UCSD-AML1 (cell line): ENCODE measurements at regions not wholly inside any gene's neighbourhood (a gene's known extent, or its start where the extent isn't known, plus 50 kb on each side); places are given as distances from the start of the nearest gene placed in this dataset.
"Not testable (repeated sequence)": the region's sequence is repeated elsewhere in the genome, so short reads cannot be mapped to it uniquely, and the experiment has no call there.

Experiments
- DNase-seq: peaks from one replicate; lab custom pipeline; 2025; ENCODE audit not compliant: unreplicated experiment; lab: John Stamatoyannopoulos, UW

DNA sequence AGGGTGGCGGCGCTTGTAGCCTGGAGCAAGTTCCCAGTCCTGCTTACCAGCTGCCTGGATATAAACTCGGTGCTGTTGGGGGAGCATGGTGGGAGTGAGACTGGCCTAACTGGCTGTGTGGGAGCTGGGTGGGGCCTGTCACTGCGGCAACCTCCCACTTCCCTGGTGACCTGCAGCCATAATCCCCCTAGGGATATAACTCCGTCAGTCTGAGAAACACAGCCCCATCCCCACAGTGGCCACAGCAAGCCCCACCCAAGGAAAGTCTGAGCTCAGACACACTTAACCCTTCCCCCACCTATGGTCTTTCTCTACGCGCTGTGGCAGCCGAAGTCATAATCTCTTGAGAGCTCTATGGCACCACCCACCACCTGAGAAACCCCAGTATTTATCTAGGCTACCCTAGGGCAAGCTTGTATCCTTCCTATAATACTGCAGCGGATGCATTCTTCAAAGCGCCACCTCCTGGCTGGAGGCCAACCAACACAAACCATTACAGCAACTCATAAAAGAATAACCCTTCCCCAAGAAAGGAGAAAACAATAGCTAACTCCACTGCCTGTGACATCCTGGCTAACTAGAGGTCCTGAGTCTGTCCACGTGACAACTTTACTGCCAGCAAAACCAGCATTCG, 57.4 kb downstream of the ZNF648 start:
- no peak for DNase-seq

DNA sequence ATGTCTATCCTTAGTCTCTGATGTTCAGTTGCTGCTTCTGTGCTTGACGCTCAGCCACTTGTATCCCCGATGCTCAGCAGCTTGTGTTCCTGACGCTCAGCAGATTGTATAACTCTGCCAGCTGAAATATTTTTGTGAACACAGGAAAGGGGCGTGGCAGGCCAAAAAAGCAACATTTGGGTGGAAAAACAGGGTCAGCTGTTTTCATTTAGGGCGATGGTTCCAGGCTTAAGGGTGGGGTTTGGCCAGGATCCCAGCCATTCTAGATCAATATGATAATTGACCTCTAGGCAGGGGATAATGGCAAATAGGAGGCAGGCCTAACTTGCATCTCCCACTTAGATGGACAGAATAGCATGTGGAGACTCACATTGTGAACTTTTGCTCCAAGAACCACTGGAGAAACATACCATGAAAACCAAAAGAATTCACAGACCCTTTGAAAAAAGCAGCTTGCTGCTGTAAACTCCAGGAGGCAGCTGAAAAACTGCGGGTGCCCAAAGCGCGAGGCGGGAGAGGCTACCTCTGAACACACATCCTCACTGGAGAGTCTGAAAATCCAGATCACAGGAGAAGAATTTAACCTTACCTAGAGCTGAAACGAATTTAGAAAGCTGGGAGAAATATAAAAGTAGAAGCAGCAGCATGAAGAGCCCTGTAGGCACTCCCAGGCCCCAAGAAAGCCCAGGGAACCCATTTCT, 58.3 kb downstream of the ZNF648 start:
- no peak for DNase-seq

DNA sequence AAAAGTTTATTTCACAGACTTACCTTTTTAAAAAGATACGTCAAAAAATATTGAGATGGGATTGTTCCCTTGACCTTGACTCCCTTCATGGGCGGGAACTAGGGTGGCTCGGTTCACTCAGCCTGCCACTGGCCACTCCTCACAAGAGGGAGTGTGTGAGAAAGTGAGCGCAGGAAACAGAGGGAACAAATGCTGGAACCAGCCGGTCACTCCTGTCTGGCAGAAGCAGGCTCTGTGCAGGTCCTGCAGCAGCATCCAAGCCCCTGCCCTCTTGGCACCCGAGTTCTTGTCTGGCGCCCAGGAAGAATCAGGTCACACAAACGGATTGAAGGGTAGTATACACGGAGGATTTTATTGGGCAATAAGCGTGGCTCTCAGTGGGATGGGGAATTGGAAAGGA, 58.9 kb downstream of the ZNF648 start:
- DNase-seq: no peak

DNA sequence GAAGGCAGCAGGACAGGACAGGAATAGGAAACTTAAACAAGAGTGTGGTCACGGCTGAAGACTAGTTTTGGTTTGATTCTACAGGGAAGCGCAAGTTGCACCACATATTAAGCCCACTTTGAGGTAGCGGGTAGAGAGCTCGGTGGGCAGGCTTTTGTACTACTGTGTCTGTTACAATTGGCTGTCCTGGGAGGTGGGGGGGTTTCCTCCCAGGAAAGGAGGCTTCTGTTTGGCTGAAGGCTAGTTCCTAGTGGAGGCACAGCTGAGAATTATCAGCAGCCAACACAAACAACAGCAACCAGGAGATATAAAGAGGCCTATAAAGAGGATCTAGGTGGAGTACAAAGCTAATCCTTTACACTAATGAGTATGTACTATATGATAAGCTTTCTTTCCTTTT, 62.7 kb downstream of the ZNF648 start:
- no peak for DNase-seq

DNA sequence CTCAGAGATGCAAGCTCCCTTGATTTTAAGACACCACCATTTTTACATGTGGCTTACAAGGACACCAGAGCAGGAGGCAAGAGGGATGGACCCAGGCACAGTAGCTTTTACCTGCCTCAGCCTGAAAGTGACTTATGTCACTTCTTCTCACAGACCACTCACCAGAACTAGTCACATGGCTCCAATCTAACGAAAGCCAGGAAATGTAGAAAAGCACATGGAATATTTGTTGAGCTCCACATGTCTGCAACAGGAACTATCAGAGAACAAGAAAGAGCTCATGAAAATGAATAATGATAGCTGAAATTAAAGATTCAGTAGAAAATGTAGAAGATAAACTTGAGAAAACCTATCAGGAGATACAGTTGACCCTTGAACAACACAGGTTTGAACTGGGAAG, 69.4 kb downstream of the ZNF648 start:
- no peak for DNase-seq

DNA sequence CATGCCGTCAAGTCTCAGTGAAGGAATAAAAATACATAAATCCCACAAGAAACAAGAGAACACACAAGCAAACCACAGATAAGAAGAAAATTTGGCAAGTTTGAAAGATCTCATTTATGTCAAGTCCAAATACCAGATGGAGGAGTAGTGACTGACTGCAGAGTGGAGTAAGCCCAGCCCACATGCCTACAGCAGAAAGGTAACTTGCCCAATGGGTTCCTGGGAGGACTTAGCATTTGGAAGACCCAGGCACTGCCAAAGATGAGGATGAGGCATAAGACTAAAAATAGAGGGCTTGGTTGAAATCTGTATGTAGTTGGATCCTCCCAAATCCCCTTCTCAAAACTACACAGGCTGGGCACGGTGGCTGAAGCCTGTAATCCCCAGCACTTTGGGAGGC, 70.8 kb downstream of the ZNF648 start:
- DNase-seq: no peak

DNA sequence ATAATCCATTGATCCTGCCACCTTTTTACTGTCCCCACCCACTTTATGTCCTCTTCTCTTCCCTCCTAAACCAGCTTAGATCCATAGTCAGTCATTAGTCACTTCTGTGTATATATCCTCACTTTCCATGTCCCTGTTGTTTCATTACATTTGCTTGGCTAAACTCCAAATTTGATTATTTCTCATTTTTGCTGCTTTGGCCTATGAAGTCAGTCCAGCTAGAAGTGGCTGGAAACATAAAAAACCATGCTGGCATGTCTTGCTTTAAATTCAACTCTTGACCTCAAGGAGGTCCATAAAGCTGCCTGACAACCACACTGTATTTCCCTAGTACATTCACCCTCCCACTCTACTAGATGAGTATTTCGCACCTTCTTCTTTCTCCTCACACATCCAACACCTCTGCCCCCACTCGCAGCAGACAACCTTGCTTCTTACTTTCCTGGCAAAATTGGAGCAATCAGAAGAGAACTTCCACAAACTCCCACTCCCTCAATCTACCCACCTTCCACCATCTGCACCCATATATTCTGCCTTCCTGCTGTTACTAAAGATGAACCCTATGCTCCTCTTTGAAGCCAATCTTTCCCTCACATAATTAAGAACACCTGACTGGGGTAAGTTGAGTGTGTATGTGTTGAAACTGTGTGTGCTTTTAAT, 72.1 kb downstream of the ZNF648 start:
- DNase-seq: no peak

DNA sequence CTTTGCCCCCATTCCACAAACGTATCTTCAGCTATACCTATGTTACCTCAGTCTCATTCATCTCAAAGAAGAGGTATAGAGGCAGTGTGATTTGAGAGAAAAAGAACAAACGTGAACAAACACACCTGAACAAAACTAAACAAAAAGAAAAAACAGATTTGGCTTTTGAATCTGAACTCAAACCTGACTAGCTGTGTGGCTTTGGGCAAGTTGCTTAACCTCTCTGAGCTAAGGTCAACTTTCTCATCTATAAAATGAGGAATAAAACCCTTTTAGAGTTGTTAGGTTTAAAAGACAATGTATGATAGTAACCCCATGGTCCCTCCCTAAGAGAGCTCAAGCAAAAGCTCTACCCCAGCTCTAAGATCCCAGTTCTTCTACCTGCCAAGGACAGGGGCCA, 73.5 kb downstream of the ZNF648 start:
- no peak for DNase-seq

DNA sequence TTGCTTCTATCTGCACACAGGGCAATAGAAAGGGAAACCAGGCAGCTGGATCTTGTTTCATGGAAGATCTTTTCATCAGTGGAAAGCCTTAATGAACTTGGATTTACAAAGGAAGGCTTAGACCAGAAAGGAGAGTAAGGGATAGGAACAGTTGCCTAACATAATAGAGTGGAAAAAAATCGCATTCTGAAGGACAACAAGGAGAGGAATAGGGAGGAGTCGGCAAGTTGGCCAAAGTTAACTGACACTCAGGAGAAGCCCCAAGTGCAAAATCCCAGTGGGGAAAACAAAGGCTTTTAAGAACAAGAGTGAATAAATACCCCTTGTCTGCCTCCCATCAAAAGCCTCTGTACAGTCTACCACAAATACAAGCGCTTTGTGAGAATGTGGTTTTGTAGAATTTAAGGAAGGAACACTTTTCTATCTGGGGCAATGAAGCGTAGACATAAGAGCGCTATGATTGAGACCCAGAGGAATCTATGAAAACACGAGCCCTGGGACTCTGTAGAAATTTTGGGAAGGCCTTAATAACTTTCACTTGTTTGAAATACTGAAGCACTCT, 74.1 kb downstream of the ZNF648 start:
- no peak for DNase-seq

DNA sequence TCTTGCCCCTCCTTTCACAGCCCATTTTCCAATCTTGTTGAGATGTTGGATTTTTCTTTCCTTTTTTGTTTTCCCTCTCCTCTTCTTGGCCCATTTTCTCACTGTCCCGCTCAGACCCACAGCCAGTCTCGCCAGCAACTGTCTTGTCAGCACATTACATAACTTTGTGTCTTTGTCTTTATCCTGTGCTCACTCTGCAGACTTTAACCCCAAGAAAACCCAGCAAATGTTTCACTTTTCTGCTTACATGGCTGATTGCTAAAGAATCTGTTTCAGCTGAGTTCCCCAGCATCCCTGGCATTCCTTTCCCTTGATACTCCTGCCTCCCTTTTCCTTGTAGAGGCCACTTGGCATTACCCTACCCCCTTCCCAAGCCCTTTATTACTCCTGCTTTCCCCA, 74.6 kb downstream of the ZNF648 start:
- no peak for DNase-seq

DNA sequence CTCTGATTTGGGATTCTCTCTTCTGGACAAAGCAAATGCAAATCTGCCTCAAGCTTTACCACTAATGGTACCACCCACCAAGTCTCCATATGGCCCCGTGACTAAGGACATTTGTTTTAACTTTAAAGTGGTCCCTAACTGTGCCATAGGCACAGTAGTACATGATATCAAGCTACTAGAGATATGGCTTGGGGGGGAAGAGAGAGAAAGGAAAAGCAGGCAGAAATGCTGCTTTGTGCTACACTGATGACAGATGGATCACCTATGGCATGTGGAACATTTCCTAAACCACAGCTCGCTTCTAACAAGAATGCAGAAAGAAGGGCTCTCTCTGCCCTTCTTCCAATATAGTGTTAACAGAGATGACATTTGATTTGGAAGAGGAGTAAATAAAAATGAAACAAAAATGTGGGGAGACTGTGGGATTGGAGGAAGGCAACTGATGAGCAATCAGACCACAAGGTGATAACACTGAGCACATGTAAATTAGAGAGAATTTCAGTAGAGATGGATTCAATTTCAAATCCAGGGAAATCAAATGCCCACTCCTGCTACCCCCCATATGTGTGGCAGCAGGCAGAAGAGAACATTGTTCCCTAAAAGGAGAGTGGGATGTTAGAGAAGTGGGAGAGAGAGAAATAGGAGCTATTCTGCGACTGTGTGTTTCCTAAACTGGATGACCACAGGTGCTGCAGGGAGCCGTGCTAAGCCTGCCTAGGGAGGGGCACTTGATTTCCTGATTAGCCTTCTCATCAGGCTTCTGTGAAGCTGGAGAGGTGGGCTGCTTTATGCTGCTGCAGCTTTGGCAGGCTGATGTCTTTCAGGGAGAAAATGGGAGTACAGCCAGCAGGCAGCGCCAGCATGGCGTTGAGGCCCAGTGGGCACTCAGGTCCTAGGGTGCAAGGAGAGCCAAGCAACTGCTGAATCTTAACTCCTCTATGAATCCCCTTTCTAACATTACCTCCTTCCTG, 75.3 kb downstream of the ZNF648 start:
- no peak for DNase-seq

DNA sequence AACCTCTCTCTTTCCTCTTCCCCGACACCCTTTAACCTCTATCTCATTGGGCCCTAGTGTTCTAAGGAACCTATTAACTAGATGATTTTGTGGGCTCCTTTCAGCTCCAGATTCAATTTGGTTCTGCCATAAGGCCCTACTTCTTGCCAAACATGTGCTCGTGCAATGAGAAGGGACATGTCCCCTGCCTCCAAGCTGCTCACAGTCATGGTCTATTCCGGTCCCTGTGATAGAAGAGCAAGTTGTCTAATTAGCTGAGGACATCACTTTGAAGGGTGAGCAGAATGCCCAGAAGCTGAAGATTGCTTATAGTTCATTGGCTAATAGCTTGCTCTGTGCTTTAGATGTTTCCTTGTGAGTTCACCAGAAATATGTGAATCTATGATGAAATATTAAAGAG, 76.2 kb downstream of the ZNF648 start:
- DNase-seq: no peak

DNA sequence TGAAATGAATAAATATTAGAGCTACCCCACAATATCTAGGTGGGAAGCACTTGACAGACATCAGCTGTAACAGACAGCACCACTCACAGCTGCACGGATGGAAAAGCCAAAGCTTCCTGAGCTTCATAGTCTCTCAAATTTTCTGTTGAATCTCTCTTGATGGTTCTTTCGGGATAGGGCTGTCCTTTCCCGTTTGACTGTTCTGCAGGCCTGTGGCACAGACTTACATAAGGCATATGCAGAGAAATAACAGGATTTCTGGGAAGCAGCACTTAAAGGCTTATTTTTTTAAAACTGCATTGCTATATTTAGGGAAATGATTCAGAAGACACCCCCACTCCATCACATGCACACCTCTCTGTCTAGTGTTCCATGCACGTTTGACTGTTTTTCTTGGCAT, 77.5 kb downstream of the ZNF648 start:
- DNase-seq: no peak

DNA sequence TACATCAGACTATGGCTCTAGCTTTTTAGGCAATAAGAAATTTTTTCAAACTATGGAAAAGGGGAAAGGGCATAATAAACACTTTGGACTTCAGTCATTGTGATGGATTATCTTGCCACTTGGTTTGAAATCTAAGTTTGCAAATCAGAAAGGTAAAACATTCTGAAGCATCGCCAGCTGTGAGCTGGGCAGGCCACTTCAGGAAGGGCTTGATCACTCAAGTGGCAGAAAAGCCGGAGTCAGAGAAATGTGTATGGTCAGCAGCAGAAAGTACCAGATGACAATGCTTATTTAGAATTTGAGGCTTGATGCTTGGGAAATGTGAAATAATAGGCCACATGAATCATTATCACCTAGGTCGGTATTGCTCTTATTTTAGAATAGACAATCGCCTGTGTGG, 79.7 kb downstream of the ZNF648 start:
- no peak for DNase-seq

DNA sequence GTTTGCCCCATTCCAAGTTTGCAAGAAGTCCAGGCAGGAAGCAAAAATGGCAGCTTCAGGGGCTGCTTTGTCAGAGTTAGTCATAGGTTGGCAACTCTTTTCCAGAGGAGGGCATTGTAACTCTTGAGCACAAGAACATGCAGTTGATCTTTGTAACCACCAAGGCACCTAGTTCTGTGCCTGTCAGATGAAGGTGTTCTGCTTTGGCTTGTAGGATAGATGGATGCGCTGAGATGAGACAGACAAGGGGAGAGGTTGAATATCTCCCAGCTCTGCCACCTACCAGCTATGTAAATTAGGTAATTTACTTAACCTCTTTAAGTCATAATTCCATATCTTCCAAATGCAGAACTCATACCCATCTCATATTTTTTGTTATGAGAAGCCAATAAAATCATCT, 89.3 kb downstream of the ZNF648 start:
- DNase-seq: no peak

DNA sequence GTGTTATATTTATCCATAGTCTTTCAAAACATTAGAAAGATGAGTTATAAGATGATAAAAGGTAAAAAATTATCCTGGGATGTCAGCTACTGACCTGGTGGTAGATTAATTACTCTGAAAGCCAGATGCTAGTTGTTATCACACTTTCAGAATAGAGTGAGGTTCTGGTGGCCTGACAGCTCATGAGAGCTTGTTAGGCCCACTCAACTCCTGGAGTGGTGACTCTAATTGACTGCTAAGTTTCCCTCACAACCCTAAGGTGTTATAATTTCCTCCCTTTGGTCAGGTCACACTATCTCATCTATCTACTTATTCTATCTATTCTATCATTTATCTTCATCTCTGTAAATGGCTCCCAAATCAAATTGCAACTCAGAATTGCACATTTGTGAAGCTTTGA, 90.1 kb downstream of the ZNF648 start:
- no peak for DNase-seq

DNA sequence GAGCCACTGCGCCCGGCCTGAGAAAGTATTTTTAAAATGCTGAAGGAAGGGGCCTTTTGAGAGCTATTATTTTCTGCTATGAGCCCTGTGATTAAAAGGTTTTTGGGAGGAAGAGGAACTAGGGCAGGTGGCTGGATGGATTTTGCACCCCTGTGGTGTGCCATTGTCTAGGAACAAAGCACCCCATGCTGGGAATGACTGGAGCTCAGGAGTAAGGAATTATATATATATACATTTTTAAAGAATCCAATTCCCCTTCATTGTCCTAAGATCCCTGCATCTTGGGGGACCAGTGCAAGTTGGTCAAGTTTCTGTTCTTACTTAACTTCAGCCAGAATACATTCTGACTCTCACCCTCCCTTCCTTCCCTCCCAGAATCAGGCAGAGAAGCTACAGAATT, 91.6 kb downstream of the ZNF648 start:
- no peak for DNase-seq

DNA sequence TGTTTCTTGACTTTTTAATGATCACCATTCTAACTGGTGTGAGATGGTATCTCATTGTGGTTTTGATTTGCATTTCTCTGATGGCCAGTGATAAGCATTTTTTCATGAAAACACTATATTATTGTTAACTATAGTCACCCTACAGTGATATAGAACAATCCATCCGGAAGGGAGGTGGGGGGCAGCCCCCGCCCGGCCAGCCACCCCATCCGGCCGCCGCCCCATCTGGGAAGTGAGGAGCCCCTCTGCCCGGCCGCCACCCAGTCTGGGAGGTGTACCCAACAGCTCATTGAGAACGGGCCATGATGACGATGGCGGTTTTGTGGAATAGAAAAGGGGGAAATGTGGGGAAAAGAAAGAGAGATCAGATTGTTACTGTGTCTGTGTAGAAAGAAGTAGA, 106.8 kb downstream of the ZNF648 start:
- not testable (repeated sequence) for DNase-seq

DNA sequence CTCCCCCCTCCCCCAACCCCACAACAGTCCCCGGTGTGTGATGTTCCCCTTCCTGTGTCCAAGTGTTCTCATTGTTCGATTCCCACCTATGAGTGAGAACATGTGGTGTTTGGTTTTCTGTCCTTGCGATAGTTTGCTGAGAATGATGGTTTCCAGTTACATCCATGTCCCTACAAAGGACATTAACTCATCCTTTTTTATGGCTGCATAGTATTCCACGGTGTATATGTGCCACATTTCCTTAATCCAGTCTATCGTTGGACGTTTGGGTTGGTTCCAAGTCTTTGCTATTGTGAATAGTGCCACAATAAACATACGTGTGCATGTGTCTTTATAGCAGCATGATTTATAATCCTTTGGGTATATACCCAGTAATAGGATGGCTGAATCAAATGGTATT, 107.3 kb downstream of the ZNF648 start:
- not testable (repeated sequence) for DNase-seq

DNA sequence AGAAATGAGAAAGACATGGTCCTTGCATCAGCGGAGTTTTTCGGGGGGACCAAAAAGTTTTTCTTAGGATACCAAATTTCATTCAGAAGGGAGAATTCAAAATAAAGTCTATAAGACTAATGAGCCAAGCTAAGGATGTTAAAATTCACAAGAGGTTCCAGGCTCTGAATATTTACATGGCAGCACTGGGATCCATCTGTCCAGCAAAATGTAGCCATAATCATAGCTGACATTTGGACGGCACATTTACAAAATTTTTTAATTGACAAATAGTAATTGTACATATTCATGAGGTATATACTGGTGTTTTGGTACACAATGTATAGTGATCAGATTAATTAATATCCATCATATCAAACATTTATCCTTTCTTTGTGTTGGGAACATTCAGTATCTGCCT, 107.9 kb downstream of the ZNF648 start:
- DNase-seq: no peak

DNA sequence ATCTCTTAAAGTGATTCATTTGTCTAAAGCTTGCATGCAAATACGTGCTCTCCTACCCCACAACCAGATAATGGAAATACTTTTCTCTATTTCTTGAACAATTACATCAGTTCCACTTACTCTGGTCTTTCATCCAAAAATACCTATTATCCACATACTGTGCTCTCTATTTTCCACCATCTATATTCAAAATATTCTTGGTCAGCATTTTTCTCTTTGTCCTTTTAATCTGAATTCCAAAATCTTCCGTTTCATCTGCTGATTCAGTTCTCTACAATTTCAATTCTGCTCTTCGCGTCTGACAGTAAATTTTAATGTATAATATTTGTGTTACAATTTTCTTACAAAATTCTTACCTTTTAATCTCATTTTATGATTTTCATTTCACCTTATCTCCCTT, 110.3 kb downstream of the ZNF648 start:
- DNase-seq: no peak
